AG04450 (cell line): ENCODE measurements at regions not wholly inside any gene's neighbourhood (a gene's known extent, or its start where the extent isn't known, plus 50 kb on each side); places are given as distances from the start of the nearest gene placed in this dataset.

Experiments
- CTCF ChIA-PET: fragments of 300-600, 350-600 bp; formaldehyde crosslinking; extraction: SDS; loops from one replicate; lab custom pipeline; 2022; ENCODE audit warnings: antibody characterized with exemption, inconsistent platforms; lab: Charles Lee
- POLR2A ChIA-PET: fragments of 350-600 bp; formaldehyde crosslinking; extraction: SDS; loops from one replicate; lab custom pipeline; 2021; ENCODE audit warnings: antibody characterized with exemption, inconsistent platforms; lab: Yijun Ruan, JAX
- DNase-seq: peaks from one replicate; pipeline ENCODE4 v3.0.0-alpha.2; 2011; ENCODE audit warnings: low read depth, low spot score
- H3K27ac ChIP-seq: one replicate; pipeline ENCODE4 v1.5.1; 2012; ENCODE audit warnings: low read depth, low read length, control low read depth
- H3K27me3 ChIP-seq: one replicate; pipeline ENCODE4 v1.6.0; 2012; ENCODE audit warnings: low read length; ENCODE audit not compliant: control insufficient read depth, insufficient read depth
- H3K4me3 ChIP-seq: 2 replicates; pipeline ENCODE4 v1.5.1; 2011; ENCODE audit warnings: mild to moderate bottlenecking, low read depth, low read length, control low read depth
- H3K9me3 ChIP-seq: 2 replicates; pipeline ENCODE4 v1.5.1; 2012; ENCODE audit warnings: low read length; ENCODE audit not compliant: control insufficient read depth, insufficient read depth
- TF ChIP-seq, protein P1 (sequence below): IDR thresholded peaks from 2 replicates; pipeline ENCODE4 v1.5.1; 2011; ENCODE audit warnings: low read depth, low read length, control low read depth, inconsistent platforms

DNA sequence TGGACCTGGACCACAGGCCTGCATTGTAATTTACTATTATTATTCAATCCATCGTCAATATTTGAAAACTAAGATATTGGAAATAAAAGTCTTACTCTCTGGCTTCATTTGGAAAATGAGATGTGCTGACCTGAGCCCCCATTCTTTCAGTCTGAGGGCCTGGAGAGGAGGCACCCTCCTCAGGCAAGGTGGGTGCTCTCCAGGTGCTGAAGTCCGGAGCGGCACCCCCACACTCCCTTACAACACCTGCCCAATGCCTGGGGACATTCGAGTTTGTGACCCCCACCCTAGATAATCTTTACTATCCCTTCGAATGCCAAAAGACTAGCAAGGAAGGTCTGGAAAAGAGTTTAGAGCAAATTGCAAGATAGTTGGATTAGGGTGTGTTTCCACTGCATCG is 133.3 kb downstream of the EN1 start:
- Histone ChIP-seq H3K9me3 (no peaks in the 10 kb centered on the region), H3K4me3 (no peak overlapping the region), H3K27ac (no peak overlapping the region), H3K27me3 (no peaks in the 10 kb centered on the region)
- DNase-seq: no peak
- ChIA-PET CTCF (no interaction called here), POLR2A (no interaction called here)
- TF ChIP-seq, protein P1, sequence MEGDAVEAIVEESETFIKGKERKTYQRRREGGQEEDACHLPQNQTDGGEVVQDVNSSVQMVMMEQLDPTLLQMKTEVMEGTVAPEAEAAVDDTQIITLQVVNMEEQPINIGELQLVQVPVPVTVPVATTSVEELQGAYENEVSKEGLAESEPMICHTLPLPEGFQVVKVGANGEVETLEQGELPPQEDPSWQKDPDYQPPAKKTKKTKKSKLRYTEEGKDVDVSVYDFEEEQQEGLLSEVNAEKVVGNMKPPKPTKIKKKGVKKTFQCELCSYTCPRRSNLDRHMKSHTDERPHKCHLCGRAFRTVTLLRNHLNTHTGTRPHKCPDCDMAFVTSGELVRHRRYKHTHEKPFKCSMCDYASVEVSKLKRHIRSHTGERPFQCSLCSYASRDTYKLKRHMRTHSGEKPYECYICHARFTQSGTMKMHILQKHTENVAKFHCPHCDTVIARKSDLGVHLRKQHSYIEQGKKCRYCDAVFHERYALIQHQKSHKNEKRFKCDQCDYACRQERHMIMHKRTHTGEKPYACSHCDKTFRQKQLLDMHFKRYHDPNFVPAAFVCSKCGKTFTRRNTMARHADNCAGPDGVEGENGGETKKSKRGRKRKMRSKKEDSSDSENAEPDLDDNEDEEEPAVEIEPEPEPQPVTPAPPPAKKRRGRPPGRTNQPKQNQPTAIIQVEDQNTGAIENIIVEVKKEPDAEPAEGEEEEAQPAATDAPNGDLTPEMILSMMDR: no peak

DNA sequence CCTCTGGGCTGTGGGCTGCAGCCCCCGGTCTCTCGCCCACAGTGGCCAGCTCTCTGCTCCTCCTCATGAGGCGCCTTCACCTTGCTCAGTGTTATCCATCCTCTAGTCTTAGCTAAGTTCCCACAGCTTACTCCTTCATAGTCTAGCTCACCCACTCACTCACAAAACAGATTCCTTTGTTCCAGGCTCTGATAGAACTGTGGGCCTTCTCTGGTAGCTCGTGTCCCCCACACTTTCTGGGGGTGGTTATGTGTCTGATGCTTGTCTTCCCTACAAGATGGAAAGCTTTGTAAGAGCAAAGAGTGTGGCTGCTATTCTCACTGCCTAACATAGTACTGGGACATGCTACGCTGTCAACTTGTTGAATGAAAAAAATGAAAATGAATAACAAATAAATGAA is 135.8 kb downstream of the EN1 start:
- Histone ChIP-seq H3K27ac (no peak overlapping the region), H3K27me3 (no peaks in the 10 kb centered on the region), H3K9me3 (no peaks in the 10 kb centered on the region), H3K4me3 (no peak overlapping the region)
- POLR2A ChIA-PET: no interaction called here
- no peak for DNase-seq
- TF ChIP-seq, protein P1: no peak
- CTCF ChIA-PET: no interaction called here

DNA sequence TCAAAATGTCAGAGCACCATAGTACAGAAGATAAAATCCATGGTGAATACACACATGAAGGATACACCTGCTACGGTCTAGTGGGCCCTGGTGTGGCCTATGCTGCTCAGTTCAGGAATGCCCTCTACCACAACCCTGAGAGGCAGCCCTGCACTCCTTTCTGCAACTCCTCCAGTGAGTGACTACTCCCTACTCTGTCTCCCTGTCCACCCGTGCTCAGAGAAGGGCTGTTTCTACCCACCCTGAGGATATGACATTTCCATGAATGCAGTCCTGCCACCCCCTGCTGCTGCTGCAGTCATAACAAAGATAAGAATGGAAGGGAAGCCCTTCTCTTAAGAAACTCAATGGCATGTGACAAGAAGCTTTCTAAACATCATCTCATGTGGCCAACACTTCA is 137.0 kb downstream of the EN1 start:
- no peak for DNase-seq
- H3K9me3 ChIP-seq: no peaks in the 10 kb centered on the region
- no peaks in the 10 kb centered on the region for H3K27me3 ChIP-seq
- no peak overlapping the region for H3K27ac ChIP-seq
- ChIA-PET CTCF (no interaction called here), POLR2A (no interaction called here)
- TF ChIP-seq, protein P1: no peak
- H3K4me3 ChIP-seq: no peak overlapping the region

DNA sequence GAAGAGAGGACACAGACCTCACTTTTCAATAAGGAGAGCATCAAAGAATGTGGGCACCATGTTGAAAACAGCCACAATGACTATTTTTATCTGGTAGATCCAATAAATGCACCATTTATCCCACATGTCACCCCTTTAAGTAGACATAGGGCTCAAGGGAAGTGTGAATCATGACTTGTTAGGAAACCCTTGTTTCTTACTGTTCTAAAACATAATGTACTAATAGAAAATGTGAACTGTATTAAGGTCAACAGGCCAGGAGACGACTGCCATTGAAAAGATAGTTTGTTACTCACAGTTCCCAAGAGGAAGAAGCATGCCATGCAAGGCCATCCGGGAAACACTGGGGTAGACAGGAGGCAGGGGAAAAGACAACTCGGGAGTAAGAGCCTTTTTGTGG is 137.7 kb downstream of the EN1 start:
- Histone ChIP-seq H3K4me3 (no peak overlapping the region), H3K9me3 (no peaks in the 10 kb centered on the region), H3K27me3 (no peaks in the 10 kb centered on the region), H3K27ac (no peak overlapping the region)
- POLR2A ChIA-PET: no interaction called here
- no peak for DNase-seq
- CTCF ChIA-PET: no interaction called here
- TF ChIP-seq, protein P1: no peak

DNA sequence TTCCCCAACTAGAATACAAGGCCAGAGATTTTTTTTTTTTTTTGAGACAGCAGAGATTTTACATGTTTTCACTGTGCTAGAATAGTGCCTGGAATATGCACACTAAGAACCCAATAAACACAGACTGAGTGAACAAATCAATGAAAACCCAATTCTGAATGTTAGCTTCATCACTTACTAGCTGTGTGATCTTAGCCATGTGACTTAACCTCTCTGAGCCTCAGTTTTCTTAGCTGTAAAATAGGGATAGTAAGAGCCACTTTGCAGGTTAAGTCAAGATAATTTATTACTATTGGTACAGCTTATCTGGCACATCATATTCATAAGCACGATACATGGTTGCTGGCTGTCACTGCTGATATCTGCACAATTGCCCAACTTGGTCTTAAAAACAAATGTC is 140.6 kb downstream of the EN1 start:
- TF ChIP-seq, protein P1: no peak
- Histone ChIP-seq H3K4me3 (no peak overlapping the region), H3K27ac (no peak overlapping the region), H3K9me3 (no peaks in the 10 kb centered on the region), H3K27me3 (no peaks in the 10 kb centered on the region)
- no peak for DNase-seq
- CTCF ChIA-PET: no interaction called here
- POLR2A ChIA-PET: no interaction called here
